Activated CD4-positive, alpha-beta T cell treated with anti-CD3 and anti-CD28 coated beads, Interleukin-2, Interleukin-6, amounts not matched to agents 100 ng/mL and 50 ng/mL, durations not matched to agents 16 hours and 8 hours (primary cell): ENCODE measurements at regions not wholly inside any gene's neighbourhood (a gene's known extent, or its start where the extent isn't known, plus 50 kb on each side); places are given as distances from the start of the nearest gene placed in this dataset.

ENCODE experiments used
- DNase-seq: peaks from one replicate; pipeline ENCODE4 v3.0.0-alpha.2; 2020

- no peak for DNase-seq
These were observed 158.2 kb downstream of the CAND1 start for GRCh38 chr12:67427336-67427735.

DNA sequence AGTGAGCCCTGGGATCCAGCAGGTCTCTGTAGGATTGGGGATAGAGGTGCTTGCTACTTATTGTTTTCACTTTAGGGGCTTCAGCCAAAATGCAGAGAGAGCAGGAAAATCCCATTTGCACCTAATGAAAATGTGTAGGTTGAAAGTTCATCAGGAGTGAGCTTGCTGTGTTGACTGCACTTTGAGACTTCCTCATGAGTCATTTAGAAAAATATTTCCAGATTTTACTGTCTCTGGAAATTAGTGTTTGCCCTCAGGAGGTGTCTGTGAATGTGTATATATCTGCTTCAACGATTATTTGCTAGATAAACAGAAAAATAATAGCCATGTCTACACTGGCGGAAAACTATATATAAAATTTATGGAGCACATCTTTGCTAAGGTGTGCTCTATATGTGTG is 159.3 kb downstream of the CAND1 start:
- DNase-seq: no peak

GRCh38 chr12:67430708-67431335 is 161.7 kb downstream of the CAND1 start:
- no peak for DNase-seq

GRCh38 chr12:67431411-67432020 is 162.4 kb downstream of the CAND1 start:
- DNase-seq: no peak

DNA sequence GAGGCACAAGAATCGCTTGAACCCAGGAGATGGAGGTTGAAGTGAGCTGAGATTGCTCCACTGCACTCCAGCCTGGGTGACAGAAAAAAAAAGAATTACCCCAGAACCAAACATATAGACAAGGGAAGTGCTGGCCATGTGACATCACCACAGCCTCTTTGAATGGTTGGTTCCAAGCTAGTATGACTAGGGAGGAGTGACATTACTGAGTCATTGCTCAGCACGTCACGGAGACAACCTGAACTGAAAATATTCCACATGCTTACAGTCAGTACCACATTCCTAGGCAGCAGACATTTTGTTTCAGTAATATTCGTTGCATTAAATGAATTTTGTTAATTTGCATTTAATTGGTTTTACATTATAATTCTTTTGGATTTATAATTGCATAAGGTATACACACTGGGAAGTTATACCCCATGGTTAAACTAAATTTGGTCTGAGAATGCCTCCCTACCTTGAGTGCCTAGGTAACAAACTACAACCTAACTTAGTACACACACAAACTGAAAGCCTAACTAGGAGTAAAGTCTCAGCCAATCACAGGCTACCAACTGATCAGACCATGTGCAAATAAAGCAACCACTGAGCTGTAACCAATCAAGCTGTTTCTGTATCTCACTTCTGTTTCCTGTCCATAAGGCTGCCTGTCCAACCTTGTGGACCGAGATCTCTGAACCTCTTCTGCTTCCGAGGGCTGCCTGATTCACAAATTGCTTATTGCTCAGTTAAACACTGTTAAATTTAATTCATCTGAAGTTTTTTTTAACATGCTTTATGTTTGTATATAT is 164.4 kb downstream of the CAND1 start:
- no peak for DNase-seq

- DNase-seq: no peak
These were observed 165.7 kb downstream of the CAND1 start for GRCh38 chr12:67434671-67435370.

DNA sequence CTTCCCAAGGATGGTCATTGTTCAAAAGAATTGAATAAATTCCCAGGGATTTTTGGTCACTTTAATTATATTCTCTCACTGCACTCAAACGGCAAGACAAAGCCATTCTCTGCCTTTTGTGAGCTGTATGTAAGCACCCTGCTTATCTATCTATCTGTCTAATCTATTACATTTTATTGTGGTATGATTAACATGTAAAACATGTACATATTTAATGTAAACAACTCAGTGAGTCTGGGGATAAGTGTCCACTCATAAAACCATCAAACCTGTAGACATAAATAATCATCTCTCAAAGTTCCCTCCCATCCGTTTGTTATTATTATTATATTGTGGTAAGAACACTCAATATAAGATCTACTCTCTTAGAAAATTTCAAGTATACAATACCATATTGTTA is 167.1 kb downstream of the CAND1 start:
- no peak for DNase-seq

DNA sequence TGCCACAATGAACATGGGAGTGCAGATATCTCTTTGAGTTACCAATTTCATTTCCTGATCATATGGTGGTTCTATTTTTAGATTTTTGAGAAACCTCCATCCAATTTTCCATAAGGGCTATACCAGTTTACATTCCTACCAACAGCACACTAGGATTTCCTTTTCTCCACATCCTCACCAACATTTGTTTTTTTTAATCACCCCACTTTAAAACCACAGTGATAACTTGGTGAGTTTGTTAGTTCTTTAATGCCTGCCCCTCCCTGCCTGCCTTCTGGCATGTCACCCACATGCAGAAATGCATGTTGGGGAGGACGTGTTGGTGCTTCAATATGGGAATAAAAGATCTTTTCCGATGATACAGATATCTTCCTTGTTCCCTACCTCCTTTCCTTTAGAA is 167.9 kb downstream of the CAND1 start:
- no peak for DNase-seq

DNA sequence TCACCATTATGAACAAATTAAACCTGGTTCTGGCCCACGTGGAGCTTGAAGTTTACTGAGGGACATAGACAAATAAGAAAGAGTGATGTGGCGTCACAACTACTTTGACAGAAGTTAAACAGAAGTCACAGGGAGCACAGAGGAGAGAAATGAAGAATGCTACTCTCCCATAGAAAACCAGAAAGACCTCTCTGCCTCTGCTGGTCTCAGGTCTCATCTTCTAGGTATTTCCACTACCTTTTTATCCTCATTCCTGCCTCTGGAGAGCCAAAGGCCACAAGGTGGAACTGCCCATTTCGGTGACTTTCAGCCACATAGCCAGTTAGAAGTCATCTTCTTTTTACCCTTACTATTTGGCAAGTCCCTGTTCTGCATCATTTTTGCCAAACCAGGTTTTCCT is 170.5 kb downstream of the CAND1 start:
- DNase-seq: no peak

- peak; percentile 69 for DNase-seq
These were observed 172.7 kb downstream of the CAND1 start for GRCh38 chr12:67441736-67442346.

DNA sequence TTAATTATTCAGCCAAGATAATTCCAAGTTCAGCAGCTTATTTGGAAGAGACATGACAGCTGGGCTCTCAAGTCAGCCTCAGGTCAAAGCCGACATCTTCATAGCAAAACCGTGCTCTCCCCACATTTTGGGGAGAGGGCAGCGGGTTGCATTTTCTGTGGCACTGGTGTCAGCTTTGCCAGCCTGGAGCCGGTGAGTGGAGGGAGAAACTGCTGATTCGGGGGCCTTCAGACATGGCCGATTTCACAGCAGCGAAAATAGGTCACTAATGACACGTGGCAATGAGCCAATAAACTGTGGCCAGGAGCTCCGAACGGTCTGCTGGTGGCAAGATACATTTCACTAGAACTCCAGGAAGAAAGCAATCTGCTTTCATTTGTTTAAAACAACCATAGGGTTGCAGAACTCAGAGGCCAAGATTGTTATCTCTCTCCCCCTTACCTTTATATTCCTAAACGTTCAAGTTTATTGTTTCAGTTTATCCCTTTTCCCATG is 173.2 kb downstream of the CAND1 start:
- no peak for DNase-seq

DNA sequence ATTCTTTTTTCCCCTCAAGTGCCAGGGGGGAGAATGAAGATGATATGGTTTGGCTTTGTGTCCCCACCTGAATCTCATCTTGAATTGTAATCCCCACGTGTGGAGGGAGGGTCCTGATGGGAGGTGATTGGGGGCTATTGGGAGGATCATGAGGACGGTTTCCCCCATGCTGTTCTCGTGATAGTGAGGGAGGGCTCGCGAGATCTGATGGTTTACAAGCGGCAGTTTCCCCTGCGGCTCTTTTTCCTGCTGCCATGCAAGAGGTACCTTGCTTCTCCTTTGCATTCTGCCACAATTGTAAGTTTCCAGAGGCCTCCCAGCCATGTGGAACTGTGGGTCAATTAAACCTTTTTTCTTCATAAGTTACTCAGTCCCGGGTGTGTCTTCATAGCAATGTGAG is 173.7 kb downstream of the CAND1 start:
- DNase-seq: no peak

DNA sequence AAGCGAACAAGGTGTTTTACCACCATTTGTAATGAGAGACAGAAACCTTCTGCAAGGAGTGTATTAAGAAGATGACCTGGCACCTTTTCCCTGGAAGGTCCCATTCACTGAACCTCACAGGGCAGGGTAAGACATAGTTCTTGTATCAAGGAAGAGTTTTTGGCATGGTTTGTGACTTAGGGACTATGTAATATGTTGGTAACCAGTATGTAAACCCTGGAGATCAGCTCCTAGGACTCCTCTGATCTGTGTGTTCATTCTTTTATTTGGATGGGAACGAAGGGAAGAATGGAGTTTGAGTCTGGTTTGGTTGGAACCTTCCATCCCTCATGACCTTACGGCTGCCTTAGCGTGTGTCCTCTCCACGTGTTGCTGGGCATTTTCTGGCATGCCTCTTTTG is 175.4 kb downstream of the CAND1 start:
- DNase-seq: no peak

- DNase-seq: no peak
These were observed 177.6 kb downstream of the CAND1 start for GRCh38 chr12:67446716-67447115.

DNA sequence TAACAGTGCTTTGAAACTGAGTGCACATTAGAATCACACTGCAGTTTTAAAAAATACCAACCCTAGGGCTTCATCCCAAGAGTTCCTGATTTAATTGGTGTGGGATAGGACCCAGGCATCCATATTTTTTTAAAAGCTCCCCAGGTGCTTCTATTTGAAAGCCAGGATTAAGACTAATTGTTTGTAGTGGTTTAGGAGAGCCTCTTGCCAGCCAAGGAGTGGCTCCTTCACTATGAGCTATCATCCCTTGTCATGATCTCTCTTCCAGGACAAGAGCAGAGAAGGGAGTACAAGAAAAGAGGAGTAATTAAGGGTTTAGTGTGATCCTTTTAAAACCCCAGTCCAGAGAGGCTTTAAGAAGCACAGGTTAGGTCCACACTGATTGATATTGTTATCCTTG is 178.0 kb downstream of the CAND1 start:
- no peak for DNase-seq

- peak; percentile 34 for DNase-seq
These were observed 180.5 kb downstream of the CAND1 start for GRCh38 chr12:67449591-67450052.

DNA sequence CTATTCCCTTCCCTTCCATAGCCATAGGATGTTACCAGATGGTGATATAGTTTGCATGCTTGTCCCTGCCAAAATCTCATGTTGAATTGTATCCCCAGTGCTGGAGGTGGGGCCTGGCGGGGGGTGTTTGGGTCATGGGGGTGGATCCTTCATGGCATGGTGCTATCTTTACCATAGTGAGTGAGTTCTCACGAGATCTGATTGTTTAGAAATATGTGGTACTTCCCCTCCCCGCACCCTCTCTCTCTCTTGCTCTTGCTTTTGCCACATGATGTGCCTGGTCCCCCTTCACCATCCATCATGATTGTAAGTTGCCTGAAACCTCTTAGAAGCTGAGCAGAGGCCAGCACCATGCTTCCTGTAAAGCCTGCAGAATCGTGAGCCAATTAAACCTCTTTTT is 181.3 kb downstream of the CAND1 start:
- DNase-seq: no peak

DNA sequence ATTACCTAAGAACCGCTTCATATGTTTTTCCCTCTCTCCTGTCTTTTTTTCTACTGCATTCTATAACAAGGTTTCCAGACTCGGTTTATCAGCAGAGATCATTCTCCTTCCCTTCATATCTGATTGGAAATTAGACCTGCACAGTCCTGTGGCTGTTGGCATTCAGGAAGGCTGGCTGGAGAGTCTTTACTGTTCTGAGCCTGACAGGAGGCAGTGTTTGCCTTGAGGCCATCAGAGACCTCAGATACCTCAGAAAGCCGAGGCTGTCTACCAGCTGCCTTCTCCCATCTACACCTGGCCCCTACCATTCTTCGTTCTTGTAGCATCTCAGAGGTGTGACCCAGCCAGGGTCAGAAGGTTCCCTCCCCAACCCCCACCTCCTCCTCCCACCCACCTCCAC is 182.0 kb downstream of the CAND1 start:
- DNase-seq: no peak

DNA sequence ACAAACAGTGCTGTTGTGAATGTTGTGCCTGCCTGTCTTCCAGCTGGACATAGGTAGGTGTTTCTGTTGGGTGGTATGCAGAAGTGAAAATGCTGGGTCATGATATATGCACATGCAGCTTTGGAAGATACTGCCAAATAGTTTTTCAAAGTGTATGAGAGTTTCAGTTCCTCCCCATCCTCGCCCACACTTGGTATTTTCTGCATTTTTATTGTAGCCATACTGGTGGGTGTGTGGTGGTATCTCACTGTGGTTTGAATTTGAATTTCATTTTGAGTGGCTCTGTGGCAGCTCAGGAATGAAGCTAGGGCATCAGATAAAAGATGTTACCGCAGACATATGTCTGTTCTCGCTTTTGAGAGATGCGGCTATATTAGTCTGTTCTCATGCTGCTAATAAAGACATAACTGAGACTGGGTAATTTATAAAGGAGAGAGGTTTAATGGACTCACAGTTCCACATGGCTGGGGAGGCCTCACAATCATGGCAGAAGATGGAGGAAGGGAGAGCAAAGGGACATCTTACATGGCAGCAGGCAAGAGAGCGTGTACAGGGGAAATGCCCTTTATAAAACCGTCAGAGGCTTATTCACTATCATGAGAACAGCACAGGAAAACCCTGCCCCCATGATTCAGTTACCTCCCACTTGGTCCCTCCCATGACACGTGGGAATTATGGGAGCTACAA is 183.1 kb downstream of the CAND1 start:
- DNase-seq: peak; percentile 70

- no peak for DNase-seq
These were observed 184.0 kb downstream of the CAND1 start for GRCh38 chr12:67453191-67453590.

GRCh38 chr12:67455236-67455635 is 186.1 kb downstream of the CAND1 start:
- no peak for DNase-seq

- DNase-seq: no peak
These were observed 187.3 kb downstream of the CAND1 start for GRCh38 chr12:67456431-67456901.
